ENCODE measurements at regions not wholly inside any gene's neighbourhood (a gene's known extent, or its start where the extent isn't known, plus 50 kb on each side); places are given as distances from the start of the nearest gene placed in this dataset.

GRCh38 chr21:27567381-27567780, 600.5 kb upstream of the ADAMTS5 start:
- no peak overlapping the region for H3K4me3 ChIP-seq (ENCODE audit: low read depth, low read length)
- in situ Hi-C loops (cut with HindIII; ENCODE audit: low sequenced_read_pairs) = loop anchor here (25.0 kb wide), 1 partner anchor 770 kb away; no protein-coding TSS in a partner anchor
- no peak for DNase-seq (ENCODE audit: low read depth)
- TF ChIP-seq, protein P1, sequence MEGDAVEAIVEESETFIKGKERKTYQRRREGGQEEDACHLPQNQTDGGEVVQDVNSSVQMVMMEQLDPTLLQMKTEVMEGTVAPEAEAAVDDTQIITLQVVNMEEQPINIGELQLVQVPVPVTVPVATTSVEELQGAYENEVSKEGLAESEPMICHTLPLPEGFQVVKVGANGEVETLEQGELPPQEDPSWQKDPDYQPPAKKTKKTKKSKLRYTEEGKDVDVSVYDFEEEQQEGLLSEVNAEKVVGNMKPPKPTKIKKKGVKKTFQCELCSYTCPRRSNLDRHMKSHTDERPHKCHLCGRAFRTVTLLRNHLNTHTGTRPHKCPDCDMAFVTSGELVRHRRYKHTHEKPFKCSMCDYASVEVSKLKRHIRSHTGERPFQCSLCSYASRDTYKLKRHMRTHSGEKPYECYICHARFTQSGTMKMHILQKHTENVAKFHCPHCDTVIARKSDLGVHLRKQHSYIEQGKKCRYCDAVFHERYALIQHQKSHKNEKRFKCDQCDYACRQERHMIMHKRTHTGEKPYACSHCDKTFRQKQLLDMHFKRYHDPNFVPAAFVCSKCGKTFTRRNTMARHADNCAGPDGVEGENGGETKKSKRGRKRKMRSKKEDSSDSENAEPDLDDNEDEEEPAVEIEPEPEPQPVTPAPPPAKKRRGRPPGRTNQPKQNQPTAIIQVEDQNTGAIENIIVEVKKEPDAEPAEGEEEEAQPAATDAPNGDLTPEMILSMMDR (IDR thresholded peaks at IDR 0.05; ENCODE audit: low read depth, low read length, missing control alignments) = no peak

DNA sequence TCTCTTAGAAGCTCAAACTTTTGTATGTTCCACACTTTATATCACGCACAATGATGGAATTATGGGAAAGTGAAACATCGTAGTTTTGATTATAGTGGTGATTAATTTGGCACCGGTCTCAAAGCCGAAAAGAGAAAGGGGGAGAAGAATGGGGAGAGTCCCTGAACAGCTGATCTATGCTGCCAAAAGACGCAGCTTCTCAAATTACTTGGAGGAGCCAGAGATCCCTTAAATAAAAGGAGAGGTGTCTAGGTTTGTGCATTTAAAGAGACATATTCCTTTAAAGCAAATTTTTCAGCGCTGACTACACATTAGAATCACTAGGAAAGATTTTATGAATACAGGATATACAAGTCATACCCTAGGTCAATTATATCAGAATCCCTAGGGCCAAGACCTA, 599.6 kb upstream of the ADAMTS5 start:
- in situ Hi-C loops (cut with HindIII; ENCODE audit: low sequenced_read_pairs) = loop anchor here (25.0 kb wide), 1 partner anchor 771 kb away; no protein-coding TSS in a partner anchor
- TF ChIP-seq, protein P1 (IDR thresholded peaks at IDR 0.05; ENCODE audit: low read depth, low read length, missing control alignments) = no peak
- DNase-seq (ENCODE audit: low read depth) = no peak
- H3K4me3 ChIP-seq (ENCODE audit: low read depth, low read length) = no peak overlapping the region

- DNase-seq (ENCODE audit: low read depth) = no peak
- H3K4me3 ChIP-seq (ENCODE audit: low read depth, low read length) = no peak overlapping the region
- in situ Hi-C loops (cut with HindIII; ENCODE audit: low sequenced_read_pairs) = loop anchor here (25.0 kb wide), 1 partner anchor 772 kb away; no protein-coding TSS in a partner anchor
- TF ChIP-seq, protein P1 (IDR thresholded peaks at IDR 0.05; ENCODE audit: low read depth, low read length, missing control alignments) = no peak
Observed at GRCh38 chr21:27565364-27565763, 598.5 kb upstream of the ADAMTS5 start.

GRCh38 chr21:27564684-27565301, 597.9 kb upstream of the ADAMTS5 start:
- in situ Hi-C loops (cut with HindIII; ENCODE audit: low sequenced_read_pairs) = loop anchor here (25.0 kb wide), 1 partner anchor 773 kb away; no protein-coding TSS in a partner anchor
- DNase-seq (ENCODE audit: low read depth) = no peak
- TF ChIP-seq, protein P1 (IDR thresholded peaks at IDR 0.05; ENCODE audit: low read depth, low read length, missing control alignments) = peak; percentile 85
- no peak overlapping the region for H3K4me3 ChIP-seq (ENCODE audit: low read depth, low read length)

DNA sequence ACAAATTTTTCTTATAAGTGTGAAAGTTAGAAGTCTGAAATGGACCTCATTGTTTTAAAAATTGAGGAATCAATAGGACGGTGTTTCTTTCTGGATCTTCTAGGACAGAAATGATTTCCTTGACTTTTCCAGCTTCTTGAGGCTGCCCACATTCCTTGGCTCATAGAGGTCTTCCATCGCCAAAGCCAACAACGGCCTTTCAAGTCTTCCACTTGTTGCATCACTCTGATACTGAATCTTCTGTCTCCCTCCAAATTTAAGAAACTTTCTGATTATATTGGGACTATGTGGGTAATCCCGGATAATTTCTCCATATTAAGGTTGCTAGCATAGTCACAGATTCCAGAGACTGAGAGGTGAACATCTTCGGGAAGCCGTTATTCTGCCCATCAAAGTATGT, 595.4 kb upstream of the ADAMTS5 start:
- TF ChIP-seq, protein P1 (IDR thresholded peaks at IDR 0.05; ENCODE audit: low read depth, low read length, missing control alignments) = no peak
- in situ Hi-C loops (cut with HindIII; ENCODE audit: low sequenced_read_pairs) = loop anchor here (25.0 kb wide), 1 partner anchor 775 kb away; no protein-coding TSS in a partner anchor
- no peak for DNase-seq (ENCODE audit: low read depth)

GRCh38 chr21:27561116-27561515, 594.2 kb upstream of the ADAMTS5 start:
- TF ChIP-seq, protein P1 (IDR thresholded peaks at IDR 0.05; ENCODE audit: low read depth, low read length, missing control alignments) = no peak
- no peak overlapping the region for H3K4me3 ChIP-seq (ENCODE audit: low read depth, low read length)
- DNase-seq (ENCODE audit: low read depth) = no peak
- in situ Hi-C loops (cut with HindIII; ENCODE audit: low sequenced_read_pairs) = loop anchor here (25.0 kb wide), 1 partner anchor 776 kb away; no protein-coding TSS in a partner anchor

More for the DNA sequence above, 595.4 kb upstream of the ADAMTS5 start:
- H3K4me3 ChIP-seq (ENCODE audit: low read depth, low read length) = no peak overlapping the region

Data from astrocyte of the cerebellum (primary cell).